Astrocyte (in vitro differentiated cells and primary cell): ENCODE measurements at regions not wholly inside any gene's neighbourhood (a gene's known extent, or its start where the extent isn't known, plus 50 kb on each side); places are given as distances from the start of the nearest gene placed in this dataset.

Experiments
- DNase-seq: peaks from one replicate; pipeline ENCODE4 v3.0.0-alpha.2; 2010; ENCODE audit warnings: low read depth
- FAIRE-seq: peaks from 2 replicates; lab custom pipeline; 2011; peaks lifted over from hg19 to GRCh38; lab: Jason Lieb, UNC
- H2AFZ ChIP-seq: 2 replicates; pipeline ENCODE4 v1.6.0; 2012; ENCODE audit warnings: low read depth, low read length, inconsistent platforms
- H3K27ac ChIP-seq: 2 replicates; pipeline ENCODE4 v1.5.1; 2011; ENCODE audit warnings: low read depth, low read length, inconsistent platforms
- H3K27me3 ChIP-seq: 2 replicates; pipeline ENCODE4 v1.6.0; 2011; ENCODE audit warnings: low read length, inconsistent platforms; ENCODE audit not compliant: insufficient read depth
- H3K36me3 ChIP-seq: 2 replicates; pipeline ENCODE4 v1.5.1; 2011; ENCODE audit warnings: low read length, inconsistent platforms; ENCODE audit not compliant: insufficient read depth
- H3K4me1 ChIP-seq: 2 replicates; pipeline ENCODE4 v1.5.1; 2011; ENCODE audit warnings: low read length, inconsistent platforms; ENCODE audit not compliant: insufficient read depth
- H3K4me2 ChIP-seq: 2 replicates; pipeline ENCODE4 v1.6.0; 2012; ENCODE audit warnings: low read length, inconsistent platforms
- H3K4me3 ChIP-seq: 2 replicates; pipeline ENCODE4 v1.5.1; 2011; ENCODE audit warnings: low read depth, mild to moderate bottlenecking, low read length, inconsistent platforms; ENCODE audit not compliant: insufficient read depth
- H3K79me2 ChIP-seq: 2 replicates; pipeline ENCODE4 v1.6.0; 2012; ENCODE audit warnings: mild to moderate bottlenecking, low read length, inconsistent platforms; ENCODE audit not compliant: insufficient read depth
- H3K9ac ChIP-seq: 2 replicates; pipeline ENCODE4 v1.6.0; 2012; ENCODE audit warnings: mild to moderate bottlenecking, low read length, inconsistent platforms
- H3K9me3 ChIP-seq: 2 replicates; pipeline ENCODE4 v1.5.1; 2012; ENCODE audit warnings: low read depth, mild to moderate bottlenecking, low read length, inconsistent platforms; ENCODE audit not compliant: insufficient read depth
- H4K20me1 ChIP-seq: 2 replicates; pipeline ENCODE4 v1.6.0; 2012; ENCODE audit warnings: low read length, inconsistent platforms; ENCODE audit not compliant: insufficient read depth
- H3K27ac Mint-ChIP-seq: one replicate; pipeline ENCODE4 v1.8.0; 2021; ENCODE audit warnings: mild to moderate bottlenecking, mixed read lengths; ENCODE audit not compliant: unreplicated experiment
- H3K27me3 Mint-ChIP-seq: one replicate; pipeline ENCODE4 v1.8.0; 2021; ENCODE audit warnings: low read depth, mixed read lengths; ENCODE audit not compliant: unreplicated experiment
- H3K36me3 Mint-ChIP-seq: one replicate; pipeline ENCODE4 v1.8.0; 2021; ENCODE audit warnings: low read depth, mixed read lengths; ENCODE audit not compliant: unreplicated experiment
- H3K4me1 Mint-ChIP-seq: one replicate; pipeline ENCODE4 v1.8.0; 2021; ENCODE audit warnings: low read depth, mixed read lengths; ENCODE audit not compliant: unreplicated experiment
- H3K4me3 Mint-ChIP-seq: one replicate; pipeline ENCODE4 v1.8.0; 2021; ENCODE audit warnings: mild to moderate bottlenecking, moderate library complexity, mixed read lengths; ENCODE audit not compliant: unreplicated experiment
- H3K9me3 Mint-ChIP-seq: one replicate; pipeline ENCODE4 v1.8.0; 2021; ENCODE audit warnings: mild to moderate bottlenecking, mixed read lengths; ENCODE audit not compliant: unreplicated experiment
- EZH2 ChIP-seq: IDR thresholded peaks from 2 replicates; pipeline ENCODE4 v1.6.1; 2012; ENCODE audit warnings: mild to moderate bottlenecking, low read length, inconsistent platforms; ENCODE audit not compliant: insufficient read depth
- TF ChIP-seq, protein P1 (sequence below): IDR thresholded peaks from 2 replicates; pipeline ENCODE4 v1.5.1; 2011; ENCODE audit warnings: low read depth, mild to moderate bottlenecking, inconsistent platforms, low read length, moderate library complexity; ENCODE audit not compliant: insufficient read depth

DNA sequence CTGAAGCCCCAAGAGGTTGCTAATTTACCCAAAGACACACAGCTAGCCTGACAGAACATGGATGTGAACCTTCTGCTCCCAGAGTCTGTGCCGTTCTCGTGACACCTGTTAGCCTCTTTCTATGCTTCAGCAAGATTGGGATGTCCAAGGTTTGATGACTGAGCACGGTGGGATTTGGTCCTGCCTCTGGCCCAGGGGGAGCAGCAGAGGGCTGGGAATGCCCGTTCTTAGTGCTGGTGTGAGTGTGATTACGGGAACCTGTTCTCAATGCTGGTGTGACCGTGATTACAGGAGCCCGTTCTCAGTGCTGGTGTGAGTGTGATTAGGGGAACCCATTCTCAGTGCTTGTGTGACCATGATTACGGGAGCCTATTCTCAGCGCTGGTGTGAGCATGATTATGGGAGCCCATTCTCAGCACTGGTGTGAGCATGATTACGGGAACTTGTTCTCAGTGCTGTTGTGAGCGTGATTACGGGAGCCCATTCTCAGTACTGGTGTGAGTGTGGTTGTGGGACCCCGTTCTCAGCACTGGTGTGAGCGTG lies 67.3 kb upstream of the SNTG2 start:
- Histone ChIP-seq H3K36me3 (no peaks in the 10 kb centered on the region), H3K9ac (no peak overlapping the region), H3K4me3 (no peak overlapping the region), H3K79me2 (no peaks in the 10 kb centered on the region), H3K27ac (no peak overlapping the region), H3K27me3 (no peaks in the 10 kb centered on the region), H3K9me3 (no peaks in the 10 kb centered on the region), H3K4me2 (no peak overlapping the region), H4K20me1 (no peaks in the 10 kb centered on the region), H3K4me1 (no peaks in the 10 kb centered on the region), H2AFZ (no peak overlapping the region)
- Mint-ChIP-seq H3K36me3 (no peaks in the 10 kb centered on the region), H3K4me3 (no peak overlapping the region), H3K4me1 (peaks cover 8% of the 10 kb centered on the region), H3K9me3 (peaks cover 1% of the 10 kb centered on the region), H3K27me3 (peaks cover 36% of the 10 kb centered on the region), H3K27ac (no peak overlapping the region)
- no peak for DNase-seq
- TF ChIP-seq, protein P1, sequence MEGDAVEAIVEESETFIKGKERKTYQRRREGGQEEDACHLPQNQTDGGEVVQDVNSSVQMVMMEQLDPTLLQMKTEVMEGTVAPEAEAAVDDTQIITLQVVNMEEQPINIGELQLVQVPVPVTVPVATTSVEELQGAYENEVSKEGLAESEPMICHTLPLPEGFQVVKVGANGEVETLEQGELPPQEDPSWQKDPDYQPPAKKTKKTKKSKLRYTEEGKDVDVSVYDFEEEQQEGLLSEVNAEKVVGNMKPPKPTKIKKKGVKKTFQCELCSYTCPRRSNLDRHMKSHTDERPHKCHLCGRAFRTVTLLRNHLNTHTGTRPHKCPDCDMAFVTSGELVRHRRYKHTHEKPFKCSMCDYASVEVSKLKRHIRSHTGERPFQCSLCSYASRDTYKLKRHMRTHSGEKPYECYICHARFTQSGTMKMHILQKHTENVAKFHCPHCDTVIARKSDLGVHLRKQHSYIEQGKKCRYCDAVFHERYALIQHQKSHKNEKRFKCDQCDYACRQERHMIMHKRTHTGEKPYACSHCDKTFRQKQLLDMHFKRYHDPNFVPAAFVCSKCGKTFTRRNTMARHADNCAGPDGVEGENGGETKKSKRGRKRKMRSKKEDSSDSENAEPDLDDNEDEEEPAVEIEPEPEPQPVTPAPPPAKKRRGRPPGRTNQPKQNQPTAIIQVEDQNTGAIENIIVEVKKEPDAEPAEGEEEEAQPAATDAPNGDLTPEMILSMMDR = no peak
- FAIRE-seq = no peak

DNA sequence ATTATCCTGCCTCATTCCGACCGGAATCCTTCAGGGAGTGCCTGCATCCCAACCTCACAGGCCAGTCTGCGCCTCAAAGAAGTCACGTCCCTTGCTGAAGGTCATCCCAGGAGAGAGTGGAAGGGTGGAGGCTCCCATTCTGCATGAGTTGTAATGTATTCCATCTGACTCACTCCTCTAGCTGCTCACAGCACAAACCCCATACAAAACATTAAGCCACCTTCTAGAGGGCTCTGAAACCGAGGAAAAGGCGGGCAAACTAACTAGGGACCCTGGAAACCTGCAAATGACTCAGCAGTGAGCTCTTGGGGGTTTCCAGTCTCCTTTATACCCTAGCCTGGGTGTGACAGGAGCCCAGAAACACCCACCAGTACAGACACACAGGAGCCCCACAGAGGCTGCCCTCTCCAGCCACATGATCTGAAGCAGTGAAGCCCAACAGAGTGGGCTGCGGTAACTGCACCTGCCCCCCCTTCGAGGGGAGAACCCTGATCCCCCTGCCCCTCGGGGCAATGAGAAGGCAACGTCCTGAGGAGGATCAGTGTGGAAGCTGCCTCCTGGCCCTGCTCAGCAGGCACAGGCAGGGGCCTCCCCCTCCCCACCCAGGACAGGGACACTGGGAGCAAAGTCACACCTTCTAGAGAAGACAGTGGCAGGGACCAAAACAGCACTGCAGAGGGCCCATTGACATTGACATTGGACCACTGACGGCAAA lies 69.3 kb upstream of the SNTG2 start:
- H3K4me3 Mint-ChIP-seq = no peak overlapping the region
- FAIRE-seq (no peak), DNase-seq (no peak)
- H3K4me1 ChIP-seq = no peaks in the 10 kb centered on the region
- H3K9ac ChIP-seq = no peak overlapping the region
- H3K27me3 ChIP-seq = no peaks in the 10 kb centered on the region
- H3K36me3 Mint-ChIP-seq = no peaks in the 10 kb centered on the region
- no peak overlapping the region for H3K27ac Mint-ChIP-seq
- no peak overlapping the region for H3K4me3 ChIP-seq
- no peaks in the 10 kb centered on the region for H3K79me2 ChIP-seq
- no peak overlapping the region for H2AFZ ChIP-seq
- no peaks in the 10 kb centered on the region for H4K20me1 ChIP-seq
- no peaks in the 10 kb centered on the region for H3K9me3 ChIP-seq
- H3K27ac ChIP-seq = no peak overlapping the region
- H3K36me3 ChIP-seq = no peaks in the 10 kb centered on the region
- TF ChIP-seq, protein P1 = no peak
- H3K4me2 ChIP-seq = no peak overlapping the region
- H3K9me3 Mint-ChIP-seq = peaks cover 3% of the 10 kb centered on the region
- peaks cover 6% of the 10 kb centered on the region for H3K4me1 Mint-ChIP-seq
- peaks cover 36% of the 10 kb centered on the region for H3K27me3 Mint-ChIP-seq

DNA sequence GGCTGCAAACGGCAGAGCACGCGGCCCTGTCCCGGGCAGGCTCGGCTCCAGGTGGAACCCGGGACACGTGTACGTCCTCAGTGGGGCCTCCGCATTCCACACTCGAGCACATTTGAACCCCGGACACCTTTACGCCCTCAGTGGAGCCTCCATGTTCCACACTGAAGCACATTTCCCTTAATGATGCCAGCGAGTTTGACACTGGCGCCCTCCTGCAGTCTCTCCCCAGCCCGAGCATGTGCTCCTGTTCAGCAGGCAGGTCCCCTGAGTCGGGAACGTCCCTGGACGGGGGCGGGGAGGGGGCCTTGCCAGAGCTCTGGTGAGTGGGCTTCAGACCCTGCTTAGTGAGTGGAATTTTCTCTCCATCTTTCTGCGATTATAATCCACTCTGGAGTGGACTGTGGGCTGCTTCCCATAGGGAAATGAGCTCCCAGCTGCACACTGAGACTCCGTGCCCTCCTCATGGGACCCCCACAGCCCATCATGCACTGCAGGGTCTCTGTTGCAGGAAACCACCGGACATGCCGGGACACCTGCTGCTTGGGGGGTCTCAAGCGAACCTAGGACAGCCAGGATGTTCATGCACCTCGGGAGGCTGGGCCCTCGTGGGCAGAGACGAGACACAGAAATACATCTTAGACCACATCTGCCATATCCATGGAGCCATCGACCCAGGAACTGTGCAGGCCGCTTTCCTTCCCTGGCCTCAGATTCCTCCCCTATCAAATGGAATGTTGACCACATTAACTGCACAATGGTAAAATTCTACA lies 70.3 kb upstream of the SNTG2 start:
- H4K20me1 ChIP-seq = no peaks in the 10 kb centered on the region
- peaks cover 36% of the 10 kb centered on the region for H3K27me3 Mint-ChIP-seq
- H3K27ac Mint-ChIP-seq = no peak overlapping the region
- H3K4me1 Mint-ChIP-seq = peaks cover 6% of the 10 kb centered on the region
- H3K27me3 ChIP-seq = no peaks in the 10 kb centered on the region
- no peak for TF ChIP-seq EZH2
- TF ChIP-seq, protein P1 = no peak
- no peak overlapping the region for H3K9ac ChIP-seq
- H3K4me2 ChIP-seq = no peak overlapping the region
- no peaks in the 10 kb centered on the region for H3K79me2 ChIP-seq
- H3K27ac ChIP-seq = no peak overlapping the region
- H3K36me3 ChIP-seq = no peaks in the 10 kb centered on the region
- DNase-seq = no peak
- FAIRE-seq = no peak
- no peaks in the 10 kb centered on the region for H3K9me3 ChIP-seq
- no peak overlapping the region for H3K4me3 ChIP-seq
- H3K36me3 Mint-ChIP-seq = no peaks in the 10 kb centered on the region
- H3K9me3 Mint-ChIP-seq = peaks cover 3% of the 10 kb centered on the region
- H3K4me1 ChIP-seq = no peaks in the 10 kb centered on the region
- no peak overlapping the region for H2AFZ ChIP-seq
- no peak overlapping the region for H3K4me3 Mint-ChIP-seq
